ENCODE measurements at regions not wholly inside any gene's neighbourhood (a gene's known extent, or its start where the extent isn't known, plus 50 kb on each side); places are given as distances from the start of the nearest gene placed in this dataset.

- no peak for TF ChIP-seq E2F1 (CRISPR knock-in tag; IDR thresholded peaks at IDR 0.05)
- no peak for TF ChIP-seq OVOL2 (CRISPR knock-in tag; IDR thresholded peaks at IDR 0.05; ENCODE audit: borderline replicate concordance)
- no peak for TF ChIP-seq AR (CRISPR knock-in tag; IDR thresholded peaks at IDR 0.05)
- TF ChIP-seq ZNF263 (CRISPR knock-in tag; IDR thresholded peaks at IDR 0.05; ENCODE audit: low read depth), result no peak
- TF ChIP-seq NFATC4 (CRISPR knock-in tag; IDR thresholded peaks at IDR 0.05), result no peak
- no peak for TF ChIP-seq KAT7 (CRISPR knock-in tag; IDR thresholded peaks at IDR 0.05; ENCODE audit: borderline replicate concordance)
- TF ChIP-seq E2F5 (CRISPR knock-in tag; IDR thresholded peaks at IDR 0.05), result no peak
Observed at GRCh38 chr13:79833991-79834390, 353.0 kb downstream of the NDFIP2 start (continued).

- ChIA-PET CTCF (no interaction called here), POLR2A (no interaction called here)
- Mint-ChIP-seq H3K27ac (no peak overlapping the region), H3K9me3 (peaks cover 7% of the 10 kb centered on the region), H3K4me3 (no peak overlapping the region), H3K36me3 (peaks cover 3% of the 10 kb centered on the region; the same call in 1 of the 2 replicates), H3K4me1 (peaks cover 9% of the 10 kb centered on the region; the same call in 1 of the 2 replicates), H3K27me3 (ENCODE audit: low read depth) (no peaks in the 10 kb centered on the region)
- DNase-seq (ENCODE audit: low spot score) (no peak), ATAC-seq (no peak)
- TF ChIP-seq E2F1 (CRISPR knock-in tag; IDR thresholded peaks at IDR 0.05) (no peak), ZMAT4 (CRISPR knock-in tag; IDR thresholded peaks at IDR 0.05) (no peak), OVOL2 (CRISPR knock-in tag; IDR thresholded peaks at IDR 0.05; ENCODE audit: borderline replicate concordance) (no peak), SMAD3 (CRISPR knock-in tag; IDR thresholded peaks at IDR 0.05; ENCODE audit: borderline replicate concordance) (no peak), FOXK1 (CRISPR knock-in tag; IDR thresholded peaks at IDR 0.05) (no peak), AR (CRISPR knock-in tag; IDR thresholded peaks at IDR 0.05) (no peak), CBFB (CRISPR knock-in tag; IDR thresholded peaks at IDR 0.05; ENCODE audit: low read depth) (no peak)
Observed at GRCh38 chr13:79831556-79831955, 350.6 kb downstream of the NDFIP2 start.

- Mint-ChIP-seq H3K4me1 (peaks cover 9% of the 10 kb centered on the region; the same call in 1 of the 2 replicates), H3K4me3 (no peak overlapping the region), H3K27ac (no peak overlapping the region), H3K27me3 (ENCODE audit: low read depth) (no peaks in the 10 kb centered on the region), H3K9me3 (peaks cover 7% of the 10 kb centered on the region), H3K36me3 (peaks cover 3% of the 10 kb centered on the region; the same call in 1 of the 2 replicates)
- DNase-seq (ENCODE audit: low spot score), result no peak
- no peak for ATAC-seq
- ChIA-PET CTCF (no interaction called here), POLR2A (no interaction called here)
- TF ChIP-seq FOXP4 (CRISPR knock-in tag; IDR thresholded peaks at IDR 0.05) (no peak), ERG (CRISPR knock-in tag; IDR thresholded peaks at IDR 0.05) (no peak), ZNF317 (CRISPR knock-in tag; IDR thresholded peaks at IDR 0.05; ENCODE audit: borderline replicate concordance, low read depth) (no peak), GTF2I (CRISPR knock-in tag; conservative IDR thresholded peaks at IDR 0.05) (no peak), CTCF (IDR thresholded peaks at IDR 0.05) (no peak), ETV6 (CRISPR knock-in tag; IDR thresholded peaks at IDR 0.05) (no peak), ZBTB21 (CRISPR knock-in tag; IDR thresholded peaks at IDR 0.05; ENCODE audit: borderline replicate concordance) (no peak)
Observed at GRCh38 chr13:79830945-79831344, 350.0 kb downstream of the NDFIP2 start.
